IMR-90 (cell line): ENCODE measurements at regions not wholly inside any gene's neighbourhood (a gene's known extent, or its start where the extent isn't known, plus 50 kb on each side); places are given as distances from the start of the nearest gene placed in this dataset.

ENCODE experiments used
- ATAC-seq: fragments of 200-7000 bp; cut with Tn5 transposase; 2 replicates; pipeline ENCODE4 v1.9.1; 2020; ENCODE audit warnings: low read depth, mild to moderate bottlenecking, moderate library complexity
- BruUV-seq: library from RNA; stranded (reverse); fragments of 400-500 nt; replicated peaks from 2 replicates; lab custom pipeline; 2021; lab: Mats Ljungman, UMichigan
- CTCF ChIA-PET: fragments of 300-600 bp; formaldehyde crosslinking; extraction: SDS; loops from one replicate; lab custom pipeline; 2021; ENCODE audit warnings: antibody characterized with exemption; lab: Yijun Ruan, JAX
- POLR2A ChIA-PET: fragments of 300-600 bp; sonication (Branson Sonifier 250); formaldehyde crosslinking; loops from one replicate; lab custom pipeline; 2022; ENCODE audit warnings: antibody characterized with exemption; ENCODE audit not compliant: unreplicated experiment; lab: Charles Lee
- DNase-seq: peaks from one replicate; pipeline ENCODE4 v3.0.0; 2013
- H2AFZ ChIP-seq: replicated peaks from 2 replicates; pipeline ENCODE3; 2013; ENCODE audit warnings: low read length, mild to moderate bottlenecking; ENCODE audit not compliant: poor library complexity
- H2AK5ac ChIP-seq: 2 replicates; pipeline ENCODE4 v1.6.1; 2013; ENCODE audit warnings: low read depth, low read length, inconsistent platforms
- H2AK9ac ChIP-seq: replicated peaks from 2 replicates; pipeline ENCODE3; 2013; ENCODE audit warnings: mild to moderate bottlenecking, low read depth, low read length, moderate library complexity; ENCODE audit not compliant: poor library complexity
- H2BK120ac ChIP-seq: 2 replicates; pipeline ENCODE4 v1.6.1; 2013; ENCODE audit warnings: low read depth, low read length, inconsistent platforms
- H2BK15ac ChIP-seq: 3 replicates; pipeline ENCODE4 v1.6.1; 2013; ENCODE audit warnings: low read depth, low read length, inconsistent platforms
- H2BK20ac ChIP-seq: 2 replicates; pipeline ENCODE4 v1.6.1; 2013; ENCODE audit warnings: low read depth, mild to moderate bottlenecking, inconsistent platforms, low read length, moderate library complexity
- H2BK5ac ChIP-seq: 2 replicates; pipeline ENCODE4 v1.6.1; 2013; ENCODE audit warnings: mild to moderate bottlenecking, low read depth, low read length, inconsistent platforms; ENCODE audit not compliant: poor library complexity, severe bottlenecking
- H3K14ac ChIP-seq: replicated peaks from 2 replicates; pipeline ENCODE4 v1.6.1; 2013; ENCODE audit warnings: low read depth, low read length, inconsistent platforms
- H3K18ac ChIP-seq: 2 replicates; pipeline ENCODE4 v1.6.1; 2013; ENCODE audit warnings: low read depth, low read length, control low read depth
- H3K23ac ChIP-seq: 2 replicates; pipeline ENCODE4 v1.6.1; 2013; ENCODE audit warnings: low read depth, low read length, inconsistent platforms
- H3K27ac ChIP-seq: 2 replicates; pipeline ENCODE4 v1.5.1; 2013; ENCODE audit warnings: mild to moderate bottlenecking, control low read depth, low read length; ENCODE audit not compliant: insufficient read depth
- H3K27me3 ChIP-seq: 2 replicates; pipeline ENCODE4 v1.6.1; 2013; ENCODE audit warnings: low read length; ENCODE audit not compliant: control insufficient read depth, insufficient read depth
- H3K36me3 ChIP-seq: 2 replicates; pipeline ENCODE4 v1.6.1; 2013; ENCODE audit warnings: low read length, mixed read lengths; ENCODE audit not compliant: control insufficient read depth, insufficient read depth
- H3K4ac ChIP-seq: 2 replicates; pipeline ENCODE4 v1.6.1; 2013; ENCODE audit warnings: low read depth, low read length, inconsistent platforms
- H3K4me1 ChIP-seq: 2 replicates; pipeline ENCODE4 v1.6.1; 2013; ENCODE audit warnings: low read length, mixed read lengths; ENCODE audit not compliant: control insufficient read depth, insufficient read depth
- H3K4me2 ChIP-seq: 2 replicates; pipeline ENCODE4 v1.6.1; 2013; ENCODE audit warnings: low read depth, mild to moderate bottlenecking, control low read depth, low read length, moderate library complexity
- H3K4me3 ChIP-seq: 2 replicates; pipeline ENCODE4 v1.5.1; 2013; ENCODE audit warnings: low read depth, mild to moderate bottlenecking, control low read depth, low read length, moderate library complexity; ENCODE audit not compliant: insufficient read depth
- H3K56ac ChIP-seq: 2 replicates; pipeline ENCODE4 v1.6.1; 2013; ENCODE audit warnings: low read length, inconsistent platforms; ENCODE audit not compliant: insufficient read depth; ENCODE audit errors: extremely low read depth
- H3K79me1 ChIP-seq, 2 experiments: 2 replicates each; pipeline ENCODE4 v1.6.1; 2013; ENCODE audit warnings: low read length in 2 of 2, inconsistent platforms in 1 of 2, low read depth in 1 of 2
- H3K9ac ChIP-seq: 2 replicates; pipeline ENCODE4 v1.6.1; 2013; ENCODE audit warnings: low read depth, low read length, control low read depth
- H3K9me1 ChIP-seq: 2 replicates; pipeline ENCODE4 v1.6.1; 2013; ENCODE audit warnings: low read length, inconsistent platforms; ENCODE audit not compliant: insufficient read depth
- H3K9me3 ChIP-seq: 2 replicates; pipeline ENCODE4 v1.6.1; 2013; ENCODE audit warnings: low read length; ENCODE audit not compliant: control insufficient read depth, insufficient read depth
- H4K20me1 ChIP-seq: 2 replicates; pipeline ENCODE4 v1.6.1; 2013; ENCODE audit warnings: low read length, inconsistent platforms; ENCODE audit not compliant: insufficient read depth
- H4K5ac ChIP-seq: 2 replicates; pipeline ENCODE4 v1.6.1; 2013; ENCODE audit warnings: mild to moderate bottlenecking, low read depth, low read length, control low read depth
- H4K8ac ChIP-seq, 2 experiments: 2 replicates each; pipeline ENCODE4 v1.6.1; 2013; ENCODE audit warnings: low read depth in 2 of 2, low read length in 2 of 2, control low read depth in 1 of 2, inconsistent platforms in 1 of 2
- H4K91ac ChIP-seq: 2 replicates; pipeline ENCODE4 v1.6.1; 2013; ENCODE audit warnings: low read depth, low read length, inconsistent platforms; ENCODE audit not compliant: insufficient read depth
- BHLHE40 ChIP-seq: fragments of 150-350 bp; IDR thresholded peaks from 2 replicates; pipeline ENCODE4 v1.6.1; 2016; ENCODE audit warnings: mild to moderate bottlenecking, low read depth, low read length
- CEBPB ChIP-seq: IDR thresholded peaks from 2 replicates; pipeline ENCODE4 v1.6.1; 2012; ENCODE audit warnings: low read depth, low read length, improper control_type of control experiment
- CHD1 ChIP-seq: IDR thresholded peaks from 2 replicates; pipeline ENCODE4 v1.6.1; 2012; ENCODE audit warnings: low read depth, low read length, improper control_type of control experiment
- FOS ChIP-seq: fragments of 150-350 bp; IDR thresholded peaks from 2 replicates; pipeline ENCODE4 v1.6.1; 2016; ENCODE audit warnings: low read depth, low read length
- MAFK ChIP-seq: IDR thresholded peaks from 2 replicates; pipeline ENCODE4 v1.6.1; 2012; ENCODE audit warnings: low read depth, low read length, improper control_type of control experiment
- MAZ ChIP-seq: IDR thresholded peaks from 2 replicates; pipeline ENCODE4 v1.6.1; 2012; ENCODE audit warnings: low read depth, mild to moderate bottlenecking, low read length, improper control_type of control experiment, moderate library complexity, borderline replicate concordance
- MXI1 ChIP-seq: IDR thresholded peaks from 2 replicates; pipeline ENCODE4 v1.6.1; 2012; ENCODE audit warnings: low read depth, mild to moderate bottlenecking, low read length, moderate library complexity, borderline replicate concordance
- NFE2L2 ChIP-seq: fragments of 150-350 bp; IDR thresholded peaks from 2 replicates; pipeline ENCODE4 v1.6.1; 2016; ENCODE audit warnings: low read depth, mild to moderate bottlenecking, low read length
- POLR2A ChIP-seq: IDR thresholded peaks from 2 replicates; pipeline ENCODE4 v1.6.1; 2012; ENCODE audit warnings: mild to moderate bottlenecking, low read depth, low read length
- RAD21 ChIP-seq: IDR thresholded peaks from 2 replicates; pipeline ENCODE4 v1.6.1; 2012; ENCODE audit warnings: low read length, improper control_type of control experiment
- RCOR1 ChIP-seq: IDR thresholded peaks from 2 replicates; pipeline ENCODE4 v1.6.1; 2012; ENCODE audit warnings: mild to moderate bottlenecking, low read length, improper control_type of control experiment; ENCODE audit not compliant: insufficient replicate concordance
- RFX5 ChIP-seq: IDR thresholded peaks from 2 replicates; pipeline ENCODE4 v1.8.0; 2012; ENCODE audit warnings: low read depth, mild to moderate bottlenecking, low read length, moderate library complexity
- SMC3 ChIP-seq: fragments of 150-350 bp; IDR thresholded peaks from 2 replicates; pipeline ENCODE4 v1.6.1; 2016; ENCODE audit warnings: low read depth, mild to moderate bottlenecking, antibody characterized with exemption, low read length, moderate library complexity
- WGBS, 2 experiments: methylation state at CpG; one replicate each; pipeline versions ENCODE4 v1.1.5 to v1.1.7; 2013; ENCODE audit warnings: missing lambda C conversion rate in 2 of 2; ENCODE audit not compliant: insufficient read length in 1 of 2; ENCODE audit errors: extremely low coverage in 2 of 2; 5-methylcytosine and 5-hydroxymethylcytosine counted together
- dilution Hi-C: fragments of 300-500 bp; cut with HindIII; formaldehyde crosslinking; loops from one replicate; pipeline ENCODE4 v1.14.3; 2018; ENCODE audit warnings: low sequenced_read_pairs; ENCODE audit not compliant: unreplicated experiment
- in situ Hi-C: fragments of 300-500 bp; cut with MboI; formaldehyde crosslinking; loops from 3 replicates; pipeline ENCODE4 v1.14.3; 2019; ENCODE audit warnings: low sequenced_read_pairs, inconsistent platforms, mixed read lengths
- intact Hi-C: fragments of 100-400 bp; cut with micrococcal nuclease; formaldehyde crosslinking; loops from 2 replicates; pipeline ENCODE4 v1.10.0; 2022
- TF ChIP-seq, protein P1 (sequence below): fragments of 150-350 bp; IDR thresholded peaks from 2 replicates; pipeline ENCODE4 v1.6.1; 2016; ENCODE audit warnings: low read depth, mild to moderate bottlenecking, low read length, moderate library complexity, borderline replicate concordance
- TF ChIP-seq, protein P2 (sequence below): conservative IDR thresholded peaks from 2 replicates; pipeline ENCODE4 v1.5.1; 2012; ENCODE audit warnings: mild to moderate bottlenecking, low read depth, low read length, improper control_type of control experiment

- H2AFZ ChIP-seq: no peak overlapping the region
- H4K5ac ChIP-seq: peak overlapping the region; percentile 11; the same call in 1 of the 2 replicates
- peak overlapping the region; percentile 18; the same call in 1 of the 2 replicates for H4K91ac ChIP-seq
- intact Hi-C loops (loop anchor here (5.0 kb wide), 2 partner anchors 87 to 398 kb away; no protein-coding TSS in a partner anchor), dilution Hi-C loops (no loop called here), in situ Hi-C loops (no loop called here)
- POLR2A ChIA-PET: interaction anchor here (0.5 kb wide), 1 partner anchor 16 kb away, joined by 3 read pairs; no protein-coding TSS in a partner anchor
- H3K9me3 ChIP-seq: no peaks in the 10 kb centered on the region
- H4K20me1 ChIP-seq: peaks cover 30% of the 10 kb centered on the region
- H3K18ac ChIP-seq: peak overlapping the region; percentile 17; the same call in 1 of the 2 replicates
- peaks cover 23% of the 10 kb centered on the region for H3K9me1 ChIP-seq
- CTCF ChIA-PET: interaction anchor here (0.6 to 1.3 kb wide), 4 partner anchors 8 to 97 kb away, joined by 3 to 4 read pairs (median 3); no protein-coding TSS in a partner anchor
- no peak overlapping the region; the same call in 1 of the 2 replicates for H2AK5ac ChIP-seq
- no peaks in the 10 kb centered on the region for H3K36me3 ChIP-seq
- BruUV-seq: no TSS peak
- H3K4ac ChIP-seq: peak overlapping the region; percentile 38
- no peak overlapping the region for H3K4me3 ChIP-seq
- no peak overlapping the region for H3K56ac ChIP-seq
- H2AK9ac ChIP-seq: no peak overlapping the region
- WGBS, 2 experiments: no CpG with 5 or more reads among the region's 2 CpGs
- H4K8ac ChIP-seq: 0 out of 4 replicates have a peak overlapping the region, but pooled peaks of 1 of the 2 experiments have one; percentile 4
- DNase-seq (no peak), ATAC-seq (no peak)
- TF ChIP-seq MAFK (no peak), CHD1 (no peak), SMC3 (no peak), RFX5 (no peak), NFE2L2 (no peak), POLR2A (no peak), MAZ (no peak), MXI1 (no peak), RAD21 (no peak), CEBPB (no peak), FOS (no peak), BHLHE40 (no peak), RCOR1 (no peak)
- TF ChIP-seq, protein P1, sequence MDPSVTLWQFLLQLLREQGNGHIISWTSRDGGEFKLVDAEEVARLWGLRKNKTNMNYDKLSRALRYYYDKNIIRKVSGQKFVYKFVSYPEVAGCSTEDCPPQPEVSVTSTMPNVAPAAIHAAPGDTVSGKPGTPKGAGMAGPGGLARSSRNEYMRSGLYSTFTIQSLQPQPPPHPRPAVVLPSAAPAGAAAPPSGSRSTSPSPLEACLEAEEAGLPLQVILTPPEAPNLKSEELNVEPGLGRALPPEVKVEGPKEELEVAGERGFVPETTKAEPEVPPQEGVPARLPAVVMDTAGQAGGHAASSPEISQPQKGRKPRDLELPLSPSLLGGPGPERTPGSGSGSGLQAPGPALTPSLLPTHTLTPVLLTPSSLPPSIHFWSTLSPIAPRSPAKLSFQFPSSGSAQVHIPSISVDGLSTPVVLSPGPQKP: no peak
- TF ChIP-seq, protein P2, sequence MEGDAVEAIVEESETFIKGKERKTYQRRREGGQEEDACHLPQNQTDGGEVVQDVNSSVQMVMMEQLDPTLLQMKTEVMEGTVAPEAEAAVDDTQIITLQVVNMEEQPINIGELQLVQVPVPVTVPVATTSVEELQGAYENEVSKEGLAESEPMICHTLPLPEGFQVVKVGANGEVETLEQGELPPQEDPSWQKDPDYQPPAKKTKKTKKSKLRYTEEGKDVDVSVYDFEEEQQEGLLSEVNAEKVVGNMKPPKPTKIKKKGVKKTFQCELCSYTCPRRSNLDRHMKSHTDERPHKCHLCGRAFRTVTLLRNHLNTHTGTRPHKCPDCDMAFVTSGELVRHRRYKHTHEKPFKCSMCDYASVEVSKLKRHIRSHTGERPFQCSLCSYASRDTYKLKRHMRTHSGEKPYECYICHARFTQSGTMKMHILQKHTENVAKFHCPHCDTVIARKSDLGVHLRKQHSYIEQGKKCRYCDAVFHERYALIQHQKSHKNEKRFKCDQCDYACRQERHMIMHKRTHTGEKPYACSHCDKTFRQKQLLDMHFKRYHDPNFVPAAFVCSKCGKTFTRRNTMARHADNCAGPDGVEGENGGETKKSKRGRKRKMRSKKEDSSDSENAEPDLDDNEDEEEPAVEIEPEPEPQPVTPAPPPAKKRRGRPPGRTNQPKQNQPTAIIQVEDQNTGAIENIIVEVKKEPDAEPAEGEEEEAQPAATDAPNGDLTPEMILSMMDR: no peak
- H3K79me1 ChIP-seq: peaks cover 15 to 70% of the 10 kb centered on the region in 2 experiments
- no peaks in the 10 kb centered on the region for H3K27me3 ChIP-seq
- H3K23ac ChIP-seq: peak overlapping the region; percentile 89
- H3K14ac ChIP-seq: peak overlapping the region; percentile 64; the same call in 1 of the 2 replicates
- no peak overlapping the region for H3K9ac ChIP-seq
- H3K4me2 ChIP-seq: no peak overlapping the region
- H2BK15ac ChIP-seq: no peak overlapping the region
- H2BK120ac ChIP-seq: peak overlapping the region; percentile 56; the same call in 1 of the 2 replicates
- peaks cover 32% of the 10 kb centered on the region for H3K4me1 ChIP-seq
- peak overlapping the region; percentile 76 for H2BK5ac ChIP-seq
- peak overlapping the region; percentile 72 for H2BK20ac ChIP-seq
- peak overlapping the region; percentile 35; the same call in 1 of the 2 replicates for H3K27ac ChIP-seq
Measured at GRCh38 chr6:56755040-56755439, 112.4 kb upstream of the DST start.
